K562 (cell line): ENCODE measurements at regions not wholly inside any gene's neighbourhood (a gene's known extent, or its start where the extent isn't known, plus 50 kb on each side); places are given as distances from the start of the nearest gene placed in this dataset.

ENCODE experiments used
- CEBPB ChIP-seq: fragments of 450-650 bp; IDR thresholded peaks from 2 replicates; pipeline ENCODE4 v1.6.1; 2016; ENCODE audit warnings: missing genetic modification characterization, missing compliant biosample characterization
- HMGXB4 ChIP-seq: sonication (generic); formaldehyde crosslinking; IDR thresholded peaks from 2 replicates; pipeline ENCODE4 v1.8.1; 2023; ENCODE audit warnings: mild to moderate bottlenecking, missing genetic modification reagents
- POLR2A ChIP-seq: fragments of 450-650 bp; conservative IDR thresholded peaks from 2 replicates; pipeline ENCODE4 v1.6.1; 2016
- YY1 ChIP-seq, 3 experiments: IDR thresholded peaks; 2 replicates each; pipeline ENCODE4 v1.6.1; 2011; ENCODE audit warnings: low read length in 2 of 3, mild to moderate bottlenecking in 2 of 3, moderate library complexity in 2 of 3, borderline replicate concordance in 1 of 3, control low read depth in 1 of 3, low read depth in 1 of 3; ENCODE audit not compliant: insufficient read depth in 3 of 3, insufficient replicate concordance in 2 of 3, control insufficient read depth in 1 of 3, insufficient read length in 1 of 3; ENCODE audit errors: extremely low read depth in 1 of 3

DNA sequence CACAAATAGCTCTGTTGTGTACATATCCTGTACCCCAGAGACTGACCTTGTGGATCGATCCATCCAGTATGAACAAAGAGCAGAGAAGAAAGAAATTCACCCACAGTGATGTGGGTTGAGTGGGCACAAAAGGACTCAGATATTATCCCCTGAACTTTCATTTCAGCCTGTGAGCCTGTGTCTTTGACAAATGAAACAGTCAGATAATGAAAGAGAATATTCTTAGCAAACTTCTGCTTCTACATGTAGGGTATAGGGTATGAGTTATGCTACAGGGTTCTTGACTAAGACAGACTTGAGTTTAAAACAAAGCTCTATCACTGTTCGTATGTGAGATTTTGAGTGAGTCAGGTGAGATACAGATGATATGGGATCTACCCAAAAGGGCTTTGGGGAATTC is 359.7 kb downstream of the MAFB start:
- TF ChIP-seq POLR2A (no peak), CEBPB (tag) (no peak), HMGXB4 (CRISPR knock-in tag) (no peak), YY1 (IDR thresholded peaks at IDR 0.05; ENCODE audit: borderline replicate concordance in 1 of 3, control insufficient read depth in 1 of 3, extremely low read depth in 1 of 3, insufficient read depth in 3 of 3, insufficient read length in 1 of 3, insufficient replicate concordance in 2 of 3, low read depth in 1 of 3, low read length in 2 of 3) (no peak)
